GM03348 (cell line): ENCODE measurements at regions not wholly inside any gene's neighbourhood (a gene's known extent, or its start where the extent isn't known, plus 50 kb on each side); places are given as distances from the start of the nearest gene placed in this dataset.
"Not testable (repeated sequence)": the region's sequence is repeated elsewhere in the genome, so short reads cannot be mapped to it uniquely, and the experiment has no call there.

Experiments used
- DNase-seq: peaks from one replicate; pipeline ENCODE4 v3.0.0; 2012; ENCODE audit warnings: low spot score

GRCh38 chr2:47690132-47690531 is 92.8 kb upstream of the MSH6 start:
- DNase-seq = no peak

GRCh38 chr2:47689118-47689517 is 93.8 kb upstream of the MSH6 start:
- DNase-seq = not testable (repeated sequence)

DNA sequence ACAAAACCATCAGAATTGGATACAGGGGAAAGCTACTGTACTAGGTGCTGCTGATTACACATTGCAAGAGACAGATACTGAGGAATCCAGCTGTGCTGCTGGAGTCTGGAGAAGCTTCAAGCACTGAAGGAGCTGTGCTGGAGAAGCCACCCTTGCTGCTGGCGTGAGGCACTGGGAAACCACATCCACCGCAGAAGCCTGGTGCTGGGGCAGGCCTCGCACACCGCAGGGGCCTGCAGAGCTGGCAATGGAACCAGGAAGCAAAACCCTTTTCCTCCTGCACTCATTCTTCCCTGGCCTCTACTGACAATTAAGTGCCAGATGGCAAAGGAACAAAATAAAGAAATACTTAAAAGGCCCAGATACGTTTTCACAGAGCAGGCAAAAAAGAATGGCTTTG is 94.4 kb upstream of the MSH6 start:
- no peak for DNase-seq

DNA sequence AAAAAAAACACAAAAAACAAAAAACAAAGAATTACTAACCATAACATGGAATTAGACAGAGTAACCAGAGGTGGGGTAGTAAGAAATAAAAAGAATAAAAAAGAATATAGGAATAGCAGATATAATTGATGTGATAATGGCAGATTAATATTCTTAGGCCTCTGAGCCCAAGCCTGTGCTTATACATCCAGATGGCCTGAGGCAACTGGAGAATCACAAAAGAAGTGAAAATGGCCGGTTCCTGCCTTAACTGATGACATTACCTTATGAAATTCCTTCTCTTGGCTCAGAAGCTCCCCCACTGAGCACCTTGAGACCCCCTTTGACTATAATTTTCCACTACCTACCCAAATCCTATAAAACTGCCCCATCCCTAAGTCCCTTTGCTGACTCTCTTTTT is 95.1 kb upstream of the MSH6 start:
- DNase-seq = no peak

DNA sequence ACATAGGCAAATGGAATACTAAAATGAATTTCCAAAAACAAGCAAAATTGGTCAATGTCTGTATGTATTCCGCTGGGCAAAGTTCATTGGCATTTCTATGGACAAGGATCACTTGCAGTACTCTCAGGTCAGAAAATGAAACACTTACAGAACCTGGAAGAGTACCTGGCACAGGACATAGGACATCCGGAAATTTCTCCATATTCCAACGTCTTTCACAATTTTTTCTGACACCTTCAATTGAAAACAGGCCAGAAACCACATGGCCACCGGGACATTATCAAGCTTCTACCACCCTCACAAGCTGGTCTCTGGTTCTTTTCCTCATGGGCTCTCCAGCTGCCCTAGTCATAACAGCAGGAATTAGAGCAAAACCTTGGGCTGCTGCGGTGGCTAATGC is 96.9 kb upstream of the MSH6 start:
- DNase-seq = no peak

DNA sequence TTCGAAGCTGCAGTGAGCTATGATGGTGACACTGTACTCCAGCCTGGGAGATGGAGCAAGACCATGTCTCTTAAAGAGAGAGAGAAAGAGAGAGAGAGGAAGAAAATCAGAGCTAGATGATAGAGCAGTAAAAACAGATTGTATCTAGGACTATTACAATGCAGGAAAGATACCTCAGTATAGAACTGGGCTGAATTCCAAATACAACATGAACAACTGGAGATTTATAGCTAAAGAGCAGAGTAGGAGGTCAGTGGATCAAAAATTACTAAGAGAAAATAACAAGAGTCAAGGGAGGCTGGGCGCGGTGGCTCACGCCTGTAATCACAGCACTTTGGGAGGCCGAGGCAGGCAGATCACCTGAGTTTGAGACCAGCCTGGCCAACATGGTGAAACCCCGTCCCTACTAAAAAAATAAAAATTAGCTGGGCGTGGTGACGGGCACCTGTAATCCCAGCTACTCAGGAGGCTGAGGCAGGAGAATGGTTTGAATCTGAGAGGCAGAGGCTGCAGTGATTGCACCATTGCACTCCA is 100.7 kb upstream of the MSH6 start:
- DNase-seq = no peak

DNA sequence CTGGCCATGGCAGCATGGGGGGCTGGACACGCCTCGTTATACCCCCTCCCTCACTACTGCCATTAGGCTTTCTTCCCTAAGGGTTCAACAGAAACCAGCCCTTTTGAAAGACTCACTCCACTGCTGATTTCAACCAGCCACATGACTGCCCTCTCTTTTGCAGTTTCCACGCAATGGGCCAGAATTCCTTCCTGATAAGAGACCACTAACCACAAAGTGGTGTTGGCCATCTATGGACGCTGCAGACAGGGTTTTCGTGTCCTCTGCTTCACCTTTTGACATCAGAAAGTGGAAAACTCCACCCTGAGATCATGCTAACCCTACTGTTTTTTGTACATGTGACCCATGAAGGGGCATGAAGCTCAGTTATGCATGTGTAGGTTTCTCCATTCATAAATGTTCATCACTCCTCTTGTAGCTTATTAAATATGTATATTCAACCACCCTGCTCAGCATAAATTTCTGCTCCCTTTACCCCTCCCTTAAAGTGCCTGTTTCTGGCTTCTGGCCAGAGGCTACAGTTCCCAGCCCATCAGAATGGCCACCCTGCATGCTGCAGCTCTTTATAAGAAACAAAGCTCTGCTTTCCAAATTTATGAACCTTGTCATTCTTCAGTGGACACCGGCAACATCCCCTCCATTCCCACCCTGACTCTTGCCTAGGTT is 105.6 kb upstream of the KCNK12 start:
- DNase-seq = no peak

- DNase-seq = no peak
Measured at GRCh38 chr2:47675196-47675825, 104.5 kb upstream of the KCNK12 start.

GRCh38 chr2:47666332-47666731 is 95.5 kb upstream of the KCNK12 start:
- DNase-seq = no peak

DNA sequence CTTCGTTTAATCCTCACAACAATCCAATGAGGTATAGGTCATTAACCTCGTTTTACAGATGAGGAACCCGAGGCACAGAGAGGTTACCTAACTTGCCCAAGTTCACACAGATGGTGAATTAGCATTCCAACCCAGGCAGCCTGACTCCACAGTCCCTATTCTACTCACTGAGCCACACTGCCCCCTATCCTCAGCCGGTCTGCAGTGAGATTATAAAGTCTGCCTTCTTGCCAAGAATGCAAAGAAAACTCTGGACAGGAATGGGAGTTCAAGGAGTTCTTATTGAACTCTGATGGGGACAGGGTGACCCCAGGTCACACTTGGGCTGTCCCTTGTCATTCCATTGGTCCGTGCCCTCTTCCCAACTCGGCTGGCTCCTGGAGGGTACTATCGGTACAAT is 94.0 kb upstream of the KCNK12 start:
- no peak for DNase-seq

- DNase-seq = no peak
Measured at GRCh38 chr2:47662552-47662951, 91.8 kb upstream of the KCNK12 start.

DNA sequence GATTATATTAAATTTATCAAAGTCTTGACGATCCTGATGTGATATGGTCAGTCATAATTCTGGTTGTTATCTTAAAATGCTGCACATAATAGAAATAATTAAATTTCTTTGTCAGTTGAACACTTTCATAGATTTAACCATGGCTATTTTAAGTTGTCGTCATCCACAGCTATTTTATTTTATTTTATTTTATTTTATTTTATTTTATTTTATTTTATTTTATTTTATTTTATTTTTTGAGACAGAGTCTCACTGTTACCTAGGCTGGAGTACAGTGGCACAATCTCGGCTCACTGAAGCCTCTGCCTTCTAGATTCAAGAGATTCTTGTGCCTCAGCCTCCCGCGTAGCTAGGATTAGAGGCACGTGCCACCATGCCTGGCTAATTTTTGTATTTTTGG is 90.5 kb upstream of the KCNK12 start:
- no peak for DNase-seq

DNA sequence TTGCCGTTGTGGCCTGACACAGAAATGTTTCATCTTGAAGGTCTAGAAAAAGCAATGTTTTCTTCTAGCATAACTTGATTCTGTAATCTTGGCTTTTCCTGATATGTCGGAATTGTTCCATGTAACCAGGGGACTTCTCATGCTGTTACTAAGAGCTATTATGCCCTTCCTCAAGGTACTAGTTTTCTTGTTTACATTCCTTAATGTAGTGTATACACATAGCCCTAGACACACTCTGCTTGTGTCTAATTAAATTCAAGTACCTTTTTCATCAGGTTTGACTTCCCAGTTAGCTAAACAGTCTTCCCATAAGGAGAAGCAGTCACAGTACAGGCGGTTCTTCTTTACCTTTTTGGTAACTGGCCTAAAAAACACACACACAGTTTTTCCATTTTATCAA is 89.4 kb upstream of the KCNK12 start:
- DNase-seq = no peak

GRCh38 chr2:47658646-47659320 is 88.0 kb upstream of the KCNK12 start:
- DNase-seq = no peak

- no peak for DNase-seq
Measured at GRCh38 chr2:47657886-47658489, 87.2 kb upstream of the KCNK12 start.

GRCh38 chr2:47656715-47657600 is 86.2 kb upstream of the KCNK12 start:
- DNase-seq = no peak

GRCh38 chr2:47655563-47655880 is 84.7 kb upstream of the KCNK12 start:
- DNase-seq = no peak

DNA sequence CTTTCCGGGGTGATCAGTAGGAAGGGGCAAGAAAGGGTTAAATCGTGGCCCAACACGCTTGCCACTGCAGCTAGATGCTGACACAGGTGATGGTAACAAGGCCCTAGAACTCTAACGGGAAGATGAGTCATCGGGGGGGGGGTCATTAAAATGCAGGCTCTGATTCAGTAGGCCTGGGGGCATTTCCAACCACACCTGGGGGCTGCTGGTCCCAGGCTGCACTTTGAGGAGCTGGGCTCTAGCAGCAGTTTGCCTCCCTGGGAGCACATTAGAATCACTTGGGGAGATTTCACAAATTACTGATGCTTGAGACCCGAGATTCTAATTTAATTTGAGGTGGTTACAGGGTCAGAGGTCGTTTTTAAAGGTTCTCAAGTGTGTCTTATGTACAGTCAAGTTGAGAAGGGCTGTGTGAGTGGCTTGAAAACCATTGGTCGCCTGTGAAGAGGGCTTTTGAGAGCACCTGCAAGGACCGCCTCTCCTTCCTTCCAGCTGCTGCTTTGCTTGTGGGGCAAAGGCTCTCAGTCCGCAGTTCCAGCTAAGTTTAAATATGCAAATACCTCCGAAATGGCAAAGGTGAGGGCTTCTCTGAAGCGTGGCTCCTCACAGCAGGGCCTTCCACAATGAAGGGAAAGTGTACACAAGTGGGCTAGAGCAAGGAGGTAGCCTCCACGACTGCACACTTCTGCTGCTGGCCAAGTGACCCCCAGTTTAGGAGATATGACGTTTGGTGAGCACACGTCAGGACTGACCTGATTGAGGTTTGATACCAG is 84.2 kb upstream of the KCNK12 start:
- DNase-seq = no peak

DNA sequence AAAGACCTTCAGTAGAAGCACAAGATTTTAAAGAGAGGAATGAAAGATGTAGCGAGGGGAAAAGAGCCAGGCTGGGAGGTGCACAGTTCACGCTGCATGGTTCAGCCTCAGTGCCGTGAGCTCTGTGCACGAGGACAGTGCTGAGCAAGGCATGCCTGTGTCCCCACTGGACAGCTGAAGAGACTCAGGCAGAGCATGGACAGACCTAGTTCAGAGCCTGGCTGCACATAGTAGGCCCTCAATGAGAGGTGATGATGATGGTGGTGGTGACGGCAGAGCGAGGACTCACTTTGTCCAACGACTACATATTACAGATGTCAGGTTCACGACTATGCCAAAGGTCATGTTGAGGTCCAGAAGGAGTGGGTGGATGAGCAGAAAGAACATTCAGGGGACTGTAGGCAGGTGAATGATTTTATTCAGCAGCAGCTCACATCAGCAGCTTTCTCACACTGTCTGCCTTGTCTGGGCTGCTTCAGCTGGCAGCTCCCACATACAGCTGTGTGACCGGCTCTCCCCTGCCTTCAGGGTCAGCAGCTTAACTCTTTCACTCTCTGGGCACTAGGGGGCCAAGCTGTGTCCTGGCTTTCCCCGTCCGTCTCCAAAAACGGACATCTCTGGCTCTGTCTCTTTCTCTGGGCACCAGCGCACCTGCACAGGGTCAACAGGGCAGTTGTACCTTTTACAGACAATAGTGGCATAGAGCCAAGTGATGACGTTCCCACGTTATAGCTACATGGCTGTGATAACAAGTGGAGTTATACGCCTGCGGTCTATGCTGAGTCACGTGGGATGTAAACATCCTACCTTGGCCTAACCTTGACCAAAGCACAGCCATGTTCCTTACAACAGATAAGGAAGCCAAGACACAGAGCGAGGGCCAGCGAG is 83.4 kb upstream of the KCNK12 start:
- no peak for DNase-seq

- DNase-seq = no peak
Measured at GRCh38 chr2:47653036-47653435, 82.3 kb upstream of the KCNK12 start.
